Calu3 (cell line): ENCODE measurements at regions not wholly inside any gene's neighbourhood (a gene's known extent, or its start where the extent isn't known, plus 50 kb on each side); places are given as distances from the start of the nearest gene placed in this dataset.
"Not testable (repeated sequence)": the region's sequence is repeated elsewhere in the genome, so short reads cannot be mapped to it uniquely, and the experiment has no call there.

Source experiments
- BruUV-seq: library from RNA; stranded (reverse); fragments of 400-500 nt; replicated peaks from 2 replicates; lab custom pipeline; 2021; lab: Mats Ljungman, UMichigan
- CTCF ChIA-PET: fragments of 300-600 bp; sonication (Branson Sonifier 250); formaldehyde crosslinking; loops from one replicate; lab custom pipeline; 2022; ENCODE audit warnings: antibody characterized with exemption; lab: Charles Lee
- DNase-seq: peaks from one replicate; pipeline ENCODE4 v3.0.0; 2022
- H3K27ac Mint-ChIP-seq: one replicate; pipeline ENCODE4 v1.8.0; 2022; ENCODE audit warnings: mixed read lengths; ENCODE audit not compliant: unreplicated experiment
- H3K27me3 Mint-ChIP-seq: one replicate; pipeline ENCODE4 v1.8.0; 2022; ENCODE audit warnings: mixed read lengths; ENCODE audit not compliant: unreplicated experiment
- H3K36me3 Mint-ChIP-seq: one replicate; pipeline ENCODE4 v1.8.0; 2022; ENCODE audit warnings: mild to moderate bottlenecking, moderate library complexity, mixed read lengths; ENCODE audit not compliant: insufficient read depth, unreplicated experiment
- H3K4me1 Mint-ChIP-seq: one replicate; pipeline ENCODE4 v1.8.0; 2022; ENCODE audit warnings: mild to moderate bottlenecking, low read depth, mixed read lengths; ENCODE audit not compliant: unreplicated experiment
- H3K4me3 Mint-ChIP-seq: one replicate; pipeline ENCODE4 v1.8.0; 2022; ENCODE audit warnings: mild to moderate bottlenecking, low read depth, moderate library complexity, mixed read lengths; ENCODE audit not compliant: unreplicated experiment
- H3K9me3 Mint-ChIP-seq: one replicate; pipeline ENCODE4 v1.8.0; 2022; ENCODE audit warnings: low read depth, mixed read lengths; ENCODE audit not compliant: unreplicated experiment
- intact Hi-C: fragments of 100-400 bp; cut with micrococcal nuclease; formaldehyde crosslinking; loops from one replicate; pipeline ENCODE4 v1.10.0; 2022; ENCODE audit not compliant: unreplicated experiment
- TF ChIP-seq, protein P1 (sequence below): fragments of 200-600 bp; IDR thresholded peaks from one replicate; pipeline ENCODE4 v1.8.0; 2022; ENCODE audit warnings: antibody characterized with exemption; ENCODE audit not compliant: unreplicated experiment

- intact Hi-C loops = loop anchor here (5.0 kb wide), 1 partner anchor 125 kb away; no protein-coding TSS in a partner anchor
- Mint-ChIP-seq H3K27ac (no peak overlapping the region), H3K27me3 (no peaks in the 10 kb centered on the region), H3K4me3 (no peak overlapping the region), H3K36me3 (no peaks in the 10 kb centered on the region), H3K4me1 (peaks cover 34% of the 10 kb centered on the region), H3K9me3 (no peaks in the 10 kb centered on the region)
- CTCF ChIA-PET = no interaction called here
- TF ChIP-seq, protein P1, sequence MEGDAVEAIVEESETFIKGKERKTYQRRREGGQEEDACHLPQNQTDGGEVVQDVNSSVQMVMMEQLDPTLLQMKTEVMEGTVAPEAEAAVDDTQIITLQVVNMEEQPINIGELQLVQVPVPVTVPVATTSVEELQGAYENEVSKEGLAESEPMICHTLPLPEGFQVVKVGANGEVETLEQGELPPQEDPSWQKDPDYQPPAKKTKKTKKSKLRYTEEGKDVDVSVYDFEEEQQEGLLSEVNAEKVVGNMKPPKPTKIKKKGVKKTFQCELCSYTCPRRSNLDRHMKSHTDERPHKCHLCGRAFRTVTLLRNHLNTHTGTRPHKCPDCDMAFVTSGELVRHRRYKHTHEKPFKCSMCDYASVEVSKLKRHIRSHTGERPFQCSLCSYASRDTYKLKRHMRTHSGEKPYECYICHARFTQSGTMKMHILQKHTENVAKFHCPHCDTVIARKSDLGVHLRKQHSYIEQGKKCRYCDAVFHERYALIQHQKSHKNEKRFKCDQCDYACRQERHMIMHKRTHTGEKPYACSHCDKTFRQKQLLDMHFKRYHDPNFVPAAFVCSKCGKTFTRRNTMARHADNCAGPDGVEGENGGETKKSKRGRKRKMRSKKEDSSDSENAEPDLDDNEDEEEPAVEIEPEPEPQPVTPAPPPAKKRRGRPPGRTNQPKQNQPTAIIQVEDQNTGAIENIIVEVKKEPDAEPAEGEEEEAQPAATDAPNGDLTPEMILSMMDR = no peak
- no TSS peak for BruUV-seq
- DNase-seq = no peak
Observed at GRCh38 chr2:138247302-138247701, 254.3 kb upstream of the SPOPL start.

- DNase-seq = no peak
- CTCF ChIA-PET = no interaction called here
- intact Hi-C loops = loop anchor here (5.0 kb wide), 1 partner anchor 123 kb away; no protein-coding TSS in a partner anchor
- H3K27ac Mint-ChIP-seq = no peak overlapping the region
- H3K4me1 Mint-ChIP-seq = peaks cover 21% of the 10 kb centered on the region
- H3K9me3 Mint-ChIP-seq = no peaks in the 10 kb centered on the region
- no TSS peak for BruUV-seq
- no peaks in the 10 kb centered on the region for H3K36me3 Mint-ChIP-seq
- H3K4me3 Mint-ChIP-seq = no peak overlapping the region
- no peaks in the 10 kb centered on the region for H3K27me3 Mint-ChIP-seq
- TF ChIP-seq, protein P1 = no peak
Observed at GRCh38 chr2:138249207-138249606, 252.4 kb upstream of the SPOPL start.

GRCh38 chr2:138250843-138251320, 250.7 kb upstream of the SPOPL start:
- intact Hi-C loops, H3K4me1 Mint-ChIP-seq, H3K4me3 Mint-ChIP-seq, H3K27ac Mint-ChIP-seq, CTCF ChIA-PET, H3K36me3 Mint-ChIP-seq, DNase-seq, H3K27me3 Mint-ChIP-seq, BruUV-seq, H3K9me3 Mint-ChIP-seq: not testable (repeated sequence)

- intact Hi-C loops = no loop called here
- Mint-ChIP-seq H3K27me3 (no peaks in the 10 kb centered on the region), H3K4me3 (no peak overlapping the region), H3K4me1 (peaks cover 11% of the 10 kb centered on the region), H3K9me3 (peaks cover 4% of the 10 kb centered on the region), H3K36me3 (no peaks in the 10 kb centered on the region), H3K27ac (no peak overlapping the region)
- DNase-seq = no peak
- CTCF ChIA-PET = no interaction called here
- BruUV-seq = no TSS peak
- TF ChIP-seq, protein P1 = no peak
Observed at GRCh38 chr2:138252587-138252986, 249.0 kb upstream of the SPOPL start.

GRCh38 chr2:138255670-138256069, 245.9 kb upstream of the SPOPL start:
- no peak for DNase-seq
- Mint-ChIP-seq H3K9me3 (peaks cover 4% of the 10 kb centered on the region), H3K27ac (no peak overlapping the region), H3K36me3 (no peaks in the 10 kb centered on the region), H3K27me3 (no peaks in the 10 kb centered on the region), H3K4me1 (peaks cover 11% of the 10 kb centered on the region), H3K4me3 (no peak overlapping the region)
- CTCF ChIA-PET = no interaction called here
- intact Hi-C loops = no loop called here
- no TSS peak for BruUV-seq
- TF ChIP-seq, protein P1 = no peak
